Large intestine (tissue), 3 donors: ENCODE measurements at regions not wholly inside any gene's neighbourhood (a gene's known extent, or its start where the extent isn't known, plus 50 kb on each side); places are given as distances from the start of the nearest gene placed in this dataset.

Experiments
- DNase-seq, 2 donors: peaks; one replicate each; pipeline versions ENCODE4 v3.0.0 to v3.0.0-alpha.2; 2013
- H3K27ac ChIP-seq: one replicate; pipeline ENCODE4 v1.5.1; 2013; ENCODE audit warnings: low read length
- H3K27me3 ChIP-seq: 2 replicates; pipeline ENCODE4 v1.6.1; 2013; ENCODE audit warnings: low read length; ENCODE audit not compliant: control insufficient read depth, insufficient read depth
- H3K36me3 ChIP-seq: 2 replicates; pipeline ENCODE4 v1.6.1; 2013; ENCODE audit warnings: low read length; ENCODE audit not compliant: control insufficient read depth, insufficient read depth
- H3K4me1 ChIP-seq: one replicate; pipeline ENCODE4 v1.6.1; 2013; ENCODE audit warnings: low read length; ENCODE audit not compliant: control insufficient read depth, insufficient read depth
- H3K4me3 ChIP-seq: one replicate; pipeline ENCODE4 v1.5.1; 2013; ENCODE audit warnings: low read length
- H3K9me3 ChIP-seq: one replicate; pipeline ENCODE4 v1.6.1; 2013; ENCODE audit warnings: mild to moderate bottlenecking, low read depth, low read length, moderate library complexity; ENCODE audit not compliant: control insufficient read depth
- WGBS: methylation state at CpG from one replicate; pipeline ENCODE4 v1.1.5; 2013; ENCODE audit warnings: low lambda C conversion rate; ENCODE audit not compliant: insufficient coverage; 5-methylcytosine and 5-hydroxymethylcytosine counted together

DNA sequence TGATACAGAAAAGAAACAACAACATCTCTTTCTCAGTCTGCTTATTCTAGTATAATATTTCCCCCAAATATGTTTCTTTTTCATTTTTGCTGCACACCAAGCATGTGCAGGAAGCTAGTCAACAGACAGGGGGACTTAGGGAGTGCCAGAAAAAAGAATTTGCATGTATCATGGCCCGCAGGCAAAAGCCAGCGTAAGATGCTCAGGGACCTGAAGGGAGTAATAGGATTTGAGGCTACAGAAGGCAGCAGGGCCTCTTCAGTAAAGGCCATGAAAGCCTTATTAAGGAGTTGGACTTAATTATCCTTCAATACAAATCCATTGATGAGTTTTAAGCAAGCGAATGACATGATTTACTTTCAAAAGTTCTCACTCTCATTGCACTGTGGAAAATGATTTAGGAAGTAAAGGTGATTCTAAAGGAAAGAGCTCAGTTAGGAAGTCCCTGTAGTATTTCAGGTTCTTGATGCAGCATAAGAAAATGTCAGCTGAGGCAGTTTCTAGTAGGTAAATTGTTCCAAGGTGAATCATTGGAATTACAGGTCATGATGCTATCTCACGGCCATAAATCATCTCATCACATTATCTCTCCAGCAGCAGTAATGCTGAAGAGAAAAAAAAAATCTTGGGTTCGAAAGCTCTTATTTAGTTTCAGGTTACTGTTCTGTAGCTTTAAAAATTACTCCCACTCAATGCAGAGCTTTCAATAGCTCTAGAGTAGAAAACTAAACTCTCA, 94.8 kb downstream of the PTCHD4 start:
- H3K4me1 ChIP-seq: no peaks in the 10 kb centered on the region
- no peaks in the 10 kb centered on the region for H3K27me3 ChIP-seq
- no peak overlapping the region for H3K27ac ChIP-seq
- no CpG with 5 or more reads among the region's 5 CpGs for WGBS
- no peak for DNase-seq
- no peak overlapping the region for H3K4me3 ChIP-seq
- no peaks in the 10 kb centered on the region for H3K9me3 ChIP-seq
- no peaks in the 10 kb centered on the region for H3K36me3 ChIP-seq

DNA sequence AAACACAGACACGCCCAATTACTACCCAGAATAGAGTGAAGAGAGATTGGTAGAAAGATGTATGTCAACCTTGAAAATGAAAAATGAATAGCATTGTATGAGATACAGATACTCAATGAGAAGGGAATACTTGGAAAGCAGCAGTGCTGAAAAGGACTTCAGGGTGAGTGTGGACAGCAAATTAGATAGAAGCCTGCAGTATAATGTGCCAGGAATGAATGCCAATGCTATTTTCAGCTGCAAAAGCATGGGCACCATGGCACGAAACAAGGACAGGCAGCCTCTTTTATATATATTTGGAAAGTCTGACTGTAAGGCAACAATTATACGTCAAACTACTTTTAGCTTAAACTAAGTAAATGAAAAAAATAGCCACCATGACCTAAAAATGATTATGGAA, 118.2 kb downstream of the PTCHD4 start:
- Histone ChIP-seq H3K4me1 (no peaks in the 10 kb centered on the region), H3K4me3 (no peak overlapping the region), H3K27ac (no peak overlapping the region), H3K9me3 (no peaks in the 10 kb centered on the region), H3K27me3 (no peaks in the 10 kb centered on the region), H3K36me3 (no peaks in the 10 kb centered on the region)
- WGBS: no CpG with 5 or more reads among the region's 3 CpGs
- no peak for DNase-seq

DNA sequence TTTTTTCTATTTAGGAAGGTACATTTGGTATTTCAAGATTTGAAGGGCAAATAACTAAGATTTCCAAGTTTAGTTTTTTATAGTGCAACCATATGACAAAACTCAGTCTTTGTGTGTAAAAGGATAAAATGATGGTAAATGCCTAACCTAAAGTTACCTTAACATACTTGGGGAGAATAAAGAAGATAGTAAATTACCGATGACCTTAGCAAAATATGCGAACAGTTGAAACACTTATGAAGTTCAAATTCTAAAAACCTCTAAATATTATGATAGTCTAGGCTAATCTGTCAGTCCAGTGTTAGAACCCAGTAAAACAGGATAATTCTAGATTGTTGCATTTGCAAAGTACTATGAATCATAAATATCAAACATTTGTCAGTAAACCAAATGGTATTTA, 127.5 kb downstream of the PTCHD4 start:
- DNase-seq: no peak
- Histone ChIP-seq H3K9me3 (no peaks in the 10 kb centered on the region), H3K4me3 (no peak overlapping the region), H3K27me3 (no peaks in the 10 kb centered on the region), H3K36me3 (no peaks in the 10 kb centered on the region), H3K27ac (no peak overlapping the region), H3K4me1 (no peaks in the 10 kb centered on the region)
- 100% methylated on average over 1 of the region's 2 CpGs for WGBS

DNA sequence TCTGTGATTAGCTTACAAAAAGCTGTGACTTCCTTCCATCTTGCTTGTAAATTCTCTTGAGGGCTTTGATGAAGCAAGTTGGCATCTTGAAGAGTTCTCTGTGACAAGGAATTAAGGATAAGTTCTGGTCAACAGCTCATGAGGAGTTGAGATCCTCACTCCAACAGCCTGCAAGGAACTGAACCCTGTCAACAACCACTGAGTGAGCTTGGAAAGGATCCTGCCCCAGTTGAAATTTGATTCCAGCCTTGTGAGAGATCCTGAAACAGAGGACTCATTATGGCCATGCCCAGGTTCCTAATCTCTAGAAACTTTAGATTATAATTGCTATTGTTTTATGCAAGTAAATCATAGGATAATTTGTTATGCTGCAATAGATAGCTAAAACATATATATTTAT, 133.7 kb downstream of the PTCHD4 start:
- no peak for DNase-seq
- H3K27me3 ChIP-seq: no peaks in the 10 kb centered on the region
- no peak overlapping the region for H3K4me3 ChIP-seq
- no peaks in the 10 kb centered on the region for H3K36me3 ChIP-seq
- no peaks in the 10 kb centered on the region for H3K9me3 ChIP-seq
- no peaks in the 10 kb centered on the region for H3K4me1 ChIP-seq
- H3K27ac ChIP-seq: no peak overlapping the region

DNA sequence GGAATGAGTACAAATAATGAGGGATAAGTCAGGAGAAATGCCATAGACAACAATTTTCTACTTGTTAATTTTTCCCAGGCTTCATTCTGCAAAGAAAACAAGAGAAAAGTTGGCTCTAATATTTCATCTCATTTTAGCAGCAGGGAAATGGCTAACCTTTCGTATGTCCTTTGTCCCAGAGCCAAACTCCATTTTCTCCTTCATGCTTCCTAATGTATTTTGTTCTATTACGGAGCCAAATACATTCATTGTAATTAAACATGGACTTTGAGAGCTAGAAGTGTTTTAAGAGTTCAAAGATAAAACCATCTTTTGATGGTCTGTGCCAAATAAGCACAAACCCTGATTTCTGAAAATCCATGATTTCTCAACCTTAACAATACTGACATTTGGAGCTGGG, 136.9 kb downstream of the PTCHD4 start:
- Histone ChIP-seq H3K27ac (no peak overlapping the region), H3K4me1 (no peaks in the 10 kb centered on the region), H3K36me3 (no peaks in the 10 kb centered on the region), H3K9me3 (no peaks in the 10 kb centered on the region), H3K4me3 (no peak overlapping the region), H3K27me3 (no peaks in the 10 kb centered on the region)
- DNase-seq: no peak
- WGBS: no CpG with 5 or more reads among the region's 2 CpGs

DNA sequence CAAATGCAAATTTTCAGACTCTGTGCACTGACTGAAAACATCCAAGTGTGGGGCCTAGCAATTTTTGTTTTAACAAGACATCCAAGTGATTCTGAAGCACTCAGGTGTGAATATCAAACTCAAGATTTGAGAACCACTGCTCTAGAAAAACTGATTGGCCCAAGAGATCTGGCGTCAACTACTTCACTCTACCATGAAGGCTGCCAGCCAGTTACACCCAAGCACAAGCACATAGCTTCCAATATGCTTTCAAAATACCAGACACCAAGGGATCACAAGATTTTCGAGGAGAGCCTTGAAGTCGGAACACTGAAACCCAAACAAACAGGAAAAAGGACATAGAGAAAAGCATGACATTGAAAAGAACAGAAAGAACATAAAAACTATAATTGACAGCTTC, 140.2 kb downstream of the PTCHD4 start:
- 90% methylated on average over 2 of the region's 3 CpGs for WGBS
- Histone ChIP-seq H3K9me3 (no peaks in the 10 kb centered on the region), H3K27ac (no peak overlapping the region), H3K36me3 (no peaks in the 10 kb centered on the region), H3K27me3 (no peaks in the 10 kb centered on the region), H3K4me3 (no peak overlapping the region), H3K4me1 (no peaks in the 10 kb centered on the region)
- no peak for DNase-seq

DNA sequence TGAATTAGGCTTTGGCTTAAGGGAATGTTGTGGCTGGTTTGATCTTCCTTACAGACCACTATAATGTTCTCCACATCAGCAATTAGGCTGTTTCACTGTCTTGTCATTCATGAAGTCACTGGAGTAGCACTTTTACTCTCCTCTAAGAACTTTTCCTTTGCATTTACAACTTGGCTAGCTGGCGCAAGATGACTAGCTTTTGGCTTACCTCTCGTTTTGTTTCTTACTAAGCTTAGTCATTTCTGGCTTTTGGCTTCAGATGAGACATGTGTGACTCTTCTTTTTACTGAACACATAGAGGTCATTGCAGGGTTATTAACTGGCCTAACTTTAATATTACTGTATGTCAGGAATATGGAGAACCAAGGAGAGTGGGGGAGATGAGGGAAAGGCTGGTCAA, 143.2 kb downstream of the PTCHD4 start:
- 100% methylated on average over 2 of the region's 2 CpGs for WGBS
- H3K4me1 ChIP-seq: no peaks in the 10 kb centered on the region
- no peaks in the 10 kb centered on the region for H3K27me3 ChIP-seq
- H3K27ac ChIP-seq: no peak overlapping the region
- DNase-seq: no peak
- H3K9me3 ChIP-seq: no peaks in the 10 kb centered on the region
- H3K4me3 ChIP-seq: no peak overlapping the region
- H3K36me3 ChIP-seq: no peaks in the 10 kb centered on the region

DNA sequence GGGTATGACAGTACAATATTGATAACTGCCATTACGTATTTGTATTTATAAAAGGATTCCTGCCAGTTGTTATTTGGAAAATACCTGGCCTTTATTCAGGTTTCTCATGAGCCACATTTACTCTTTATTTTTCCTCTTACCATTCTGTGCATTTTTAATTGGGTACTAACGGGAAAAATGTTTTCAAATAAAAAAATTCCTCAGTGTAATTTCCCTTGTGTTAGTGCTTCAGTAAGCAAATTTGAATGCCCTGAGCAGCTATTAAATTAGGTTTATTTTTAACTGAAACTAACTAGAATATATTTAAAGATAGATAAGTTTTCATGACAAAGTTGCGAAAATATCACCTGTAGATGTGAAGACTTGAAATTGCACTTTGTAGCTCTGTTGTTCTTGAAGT, 146.0 kb downstream of the PTCHD4 start:
- Histone ChIP-seq H3K4me3 (no peak overlapping the region), H3K27me3 (no peaks in the 10 kb centered on the region), H3K36me3 (no peaks in the 10 kb centered on the region), H3K4me1 (no peaks in the 10 kb centered on the region), H3K9me3 (no peaks in the 10 kb centered on the region), H3K27ac (no peak overlapping the region)
- no peak for DNase-seq
- 80% methylated on average over 2 of the region's 3 CpGs for WGBS

DNA sequence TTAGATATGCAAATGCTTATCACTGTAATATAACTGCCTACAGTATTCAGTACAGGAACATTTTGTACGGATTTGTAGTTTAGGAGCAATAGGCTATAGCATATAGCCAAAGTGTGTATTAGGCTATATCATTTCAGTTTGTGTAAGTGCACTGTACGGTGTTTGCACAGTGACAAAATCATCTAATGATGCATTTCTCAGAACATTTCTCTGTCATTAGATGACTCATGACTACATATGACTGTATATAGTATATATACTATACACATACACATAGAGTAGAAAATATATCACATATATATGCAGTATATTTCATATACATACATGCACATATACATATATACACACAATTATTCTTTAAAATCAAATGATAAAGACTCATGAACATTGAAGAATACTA, 158.4 kb downstream of the PTCHD4 start:
- Histone ChIP-seq H3K9me3 (no peaks in the 10 kb centered on the region), H3K27me3 (no peaks in the 10 kb centered on the region), H3K4me3 (no peak overlapping the region), H3K36me3 (no peaks in the 10 kb centered on the region), H3K4me1 (no peaks in the 10 kb centered on the region), H3K27ac (no peak overlapping the region)
- no peak for DNase-seq
- no CpG with 5 or more reads among the region's 2 CpGs for WGBS

DNA sequence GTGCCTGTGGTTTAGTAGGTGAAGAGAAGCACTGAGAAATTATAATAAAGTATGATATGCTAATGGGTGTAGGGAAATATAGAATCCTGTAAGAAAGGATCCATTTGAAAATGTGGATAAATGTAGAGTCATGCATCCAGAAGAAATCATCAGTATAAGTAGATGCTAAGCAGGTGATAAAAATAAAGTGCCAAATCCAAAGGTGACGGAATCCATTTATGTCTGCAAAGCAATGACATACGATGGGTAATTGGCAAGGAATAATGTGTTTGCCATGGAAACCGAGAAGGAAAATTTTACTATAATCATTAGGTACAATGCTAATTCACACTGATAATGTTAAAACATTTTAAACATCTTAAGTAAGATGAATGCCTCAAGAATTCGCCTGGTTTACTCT, 163.0 kb downstream of the OPN5 start:
- 80% methylated on average over 2 of the region's 4 CpGs for WGBS
- no peaks in the 10 kb centered on the region for H3K36me3 ChIP-seq
- H3K9me3 ChIP-seq: no peaks in the 10 kb centered on the region
- no peak overlapping the region for H3K27ac ChIP-seq
- no peaks in the 10 kb centered on the region for H3K4me1 ChIP-seq
- no peak overlapping the region for H3K4me3 ChIP-seq
- no peak for DNase-seq
- H3K27me3 ChIP-seq: no peaks in the 10 kb centered on the region

DNA sequence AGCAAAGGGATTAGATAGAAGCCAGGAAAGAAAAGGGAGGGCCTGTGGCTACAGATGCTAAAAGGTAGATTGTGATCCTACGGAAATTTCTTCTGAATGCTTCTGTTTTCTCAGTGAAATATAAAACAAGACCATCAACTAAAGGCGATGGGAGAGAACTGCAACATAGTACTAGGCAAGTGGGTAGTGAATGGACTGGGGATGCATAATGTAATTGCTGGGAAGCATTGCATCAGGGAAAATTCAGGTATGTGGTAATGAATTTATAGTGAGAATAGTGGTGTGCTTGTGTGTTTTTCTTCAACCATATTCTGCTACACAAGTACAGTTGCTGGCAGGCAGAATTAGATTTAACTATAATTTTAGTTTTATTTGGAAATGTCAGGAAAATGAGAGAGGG, 156.6 kb downstream of the OPN5 start:
- H3K36me3 ChIP-seq: no peaks in the 10 kb centered on the region
- no peak overlapping the region for H3K4me3 ChIP-seq
- no peak for DNase-seq
- no peaks in the 10 kb centered on the region for H3K9me3 ChIP-seq
- no peaks in the 10 kb centered on the region for H3K27me3 ChIP-seq
- WGBS: 100% methylated on average over 2 of the region's 2 CpGs
- no peak overlapping the region for H3K27ac ChIP-seq
- no peaks in the 10 kb centered on the region for H3K4me1 ChIP-seq
